Gastroesophageal sphincter (tissue), 4 donors: ENCODE measurements at regions not wholly inside any gene's neighbourhood (a gene's known extent, or its start where the extent isn't known, plus 50 kb on each side); places are given as distances from the start of the nearest gene placed in this dataset.
A peak's percentile ranks its signal among the peaks of the same experiment; 100 is the strongest.

Experiments used
- ATAC-seq: fragments of 150-250 bp; one replicate; pipeline ENCODE4 v1.9.1; 2016; ENCODE audit warnings: mild to moderate bottlenecking, moderate library complexity
- H3K27ac ChIP-seq, 4 donors: fragments of 200-600 bp; sonication (generic) in 3 of 4; 1 replicate in 3 of 4; 2 replicates in 1 of 4; pipeline ENCODE4 v1.5.1; 2016 to 2019
- H3K27me3 ChIP-seq: fragments of 200-600 bp; sonication (generic); one replicate; pipeline ENCODE4 v1.5.1; 2019
- H3K36me3 ChIP-seq, 2 donors: fragments of 200-600 bp; sonication (generic); one replicate each; pipeline ENCODE4 v1.5.1; 2019; ENCODE audit warnings: control low read depth in 1 of 2
- H3K4me1 ChIP-seq, 3 donors: fragments of 200-600 bp; sonication (generic); 1 replicate in 2 of 3; 2 replicates in 1 of 3; pipeline ENCODE4 v1.5.1; 2016 to 2019; ENCODE audit warnings: control low read depth in 2 of 3
- H3K4me3 ChIP-seq, 2 donors: fragments of 200-600 bp; sonication (generic); one replicate each; pipeline ENCODE4 v1.5.1; 2019; ENCODE audit warnings: mild to moderate bottlenecking in 1 of 2, moderate library complexity in 1 of 2
- H3K9me3 ChIP-seq, 3 donors: fragments of 200-600 bp; sonication (generic); one replicate each; pipeline ENCODE4 v1.5.1; 2017 to 2019; ENCODE audit warnings: control low read depth in 2 of 3
- CTCF ChIP-seq, 4 experiments: fragments of 200-600 bp in 2 of 4; fragments of 450-650 bp in 2 of 4; sonication (generic) in 1 of 4; IDR thresholded peaks; one replicate each; pipeline ENCODE4 v1.5.1; 2017 to 2019; ENCODE audit warnings: antibody characterized with exemption in 4 of 4, mild to moderate bottlenecking in 2 of 4, moderate library complexity in 2 of 4
- EP300 ChIP-seq: sonication (generic); formaldehyde crosslinking; IDR thresholded peaks from one replicate; pipeline ENCODE4 v1.6.1; 2017; ENCODE audit warnings: antibody characterized with exemption, mild to moderate bottlenecking
- POLR2A ChIP-seq, 2 donors: fragments of 450-650 bp; IDR thresholded peaks; one replicate each; pipeline ENCODE4 v1.6.1; 2017; ENCODE audit warnings: antibody characterized with exemption in 2 of 2, mild to moderate bottlenecking in 2 of 2, moderate library complexity in 1 of 2
- POLR2AphosphoS5 ChIP-seq: sonication (generic); formaldehyde crosslinking; IDR thresholded peaks from one replicate; pipeline ENCODE4 v1.6.1; 2017; ENCODE audit warnings: antibody characterized with exemption
- WGBS, 2 donors: methylation state at CpG; one replicate each; pipeline ENCODE4 v1.1.5; 2018; ENCODE audit warnings: low coverage in 1 of 2; 5-methylcytosine and 5-hydroxymethylcytosine counted together

GRCh38 chr12:104827587-104827986 lies 130.5 kb downstream of the SLC41A2 start:
- peaks cover 0 to 11% of the 10 kb centered on the region in 2 donors for H3K36me3 ChIP-seq
- TF ChIP-seq CTCF (IDR thresholded peaks at IDR 0.05): peak in 1 of 4 experiments; percentile 15
- TF ChIP-seq POLR2A (IDR thresholded peaks at IDR 0.05): no peak
- no peak overlapping the region for H3K4me3 ChIP-seq
- no peak overlapping the region for H3K27ac ChIP-seq
- H3K9me3 ChIP-seq: peaks cover 0 to 26% (median 0%) of the 10 kb centered on the region in 3 donors
- H3K27me3 ChIP-seq: no peaks in the 10 kb centered on the region
- no peak for ATAC-seq
- WGBS, 2 donors: 72% methylated on average over 8 to 9 of the region's 9 CpGs
- no peaks in the 10 kb centered on the region for H3K4me1 ChIP-seq

GRCh38 chr12:104825408-104825807 lies 132.7 kb downstream of the SLC41A2 start:
- TF ChIP-seq CTCF (IDR thresholded peaks at IDR 0.05) (no peak), POLR2A (IDR thresholded peaks at IDR 0.05) (no peak), POLR2AphosphoS5 (no peak), EP300 (no peak)
- Histone ChIP-seq H3K27ac (no peak overlapping the region), H3K36me3 (peaks cover 0 to 11% of the 10 kb centered on the region in 2 donors), H3K27me3 (no peaks in the 10 kb centered on the region), H3K9me3 (peaks cover 0 to 26% (median 0%) of the 10 kb centered on the region in 3 donors), H3K4me1 (no peaks in the 10 kb centered on the region), H3K4me3 (no peak overlapping the region)
- no peak for ATAC-seq
- WGBS, 2 donors: 81% methylated on average over 2 of the region's 2 CpGs; no CpG with 5 or more reads in 1 of the 2 donors

GRCh38 chr12:104823985-104824461 lies 134.1 kb downstream of the SLC41A2 start:
- no peak for ATAC-seq
- TF ChIP-seq CTCF (IDR thresholded peaks at IDR 0.05) (no peak), EP300 (no peak), POLR2AphosphoS5 (no peak), POLR2A (IDR thresholded peaks at IDR 0.05) (no peak)

GRCh38 chr12:104822941-104823340 lies 135.1 kb downstream of the SLC41A2 start:
- H3K9me3 ChIP-seq: peaks cover 0 to 26% (median 0%) of the 10 kb centered on the region in 3 donors
- no peaks in the 10 kb centered on the region for H3K4me1 ChIP-seq
- ATAC-seq: no peak
- TF ChIP-seq POLR2AphosphoS5 (no peak), CTCF (IDR thresholded peaks at IDR 0.05) (no peak), EP300 (no peak), POLR2A (IDR thresholded peaks at IDR 0.05) (no peak)
- H3K36me3 ChIP-seq: peaks cover 0 to 16% of the 10 kb centered on the region in 2 donors
- no peak overlapping the region for H3K27ac ChIP-seq
- H3K27me3 ChIP-seq: no peaks in the 10 kb centered on the region
- H3K4me3 ChIP-seq: no peak overlapping the region

More at GRCh38 chr12:104823985-104824461, 134.1 kb downstream of the SLC41A2 start:
- WGBS, 2 donors: 68 to 89% methylated on average over 4 to 5 of the region's 10 CpGs
- no peak overlapping the region for H3K27ac ChIP-seq
- peaks cover 0 to 16% of the 10 kb centered on the region in 2 donors for H3K36me3 ChIP-seq
- H3K4me1 ChIP-seq: no peaks in the 10 kb centered on the region
- H3K27me3 ChIP-seq: no peaks in the 10 kb centered on the region
- H3K9me3 ChIP-seq: peaks cover 0 to 26% (median 0%) of the 10 kb centered on the region in 3 donors
- H3K4me3 ChIP-seq: no peak overlapping the region

GRCh38 chr12:104816845-104817503 lies 141.1 kb downstream of the SLC41A2 start:
- no peak overlapping the region for H3K27ac ChIP-seq
- 92 to 97% methylated on average over 4 of the region's 4 CpGs for WGBS, 2 donors
- H3K27me3 ChIP-seq: no peaks in the 10 kb centered on the region
- peaks cover 0 to 10% of the 10 kb centered on the region in 2 donors for H3K36me3 ChIP-seq
- no peak for ATAC-seq
- H3K4me3 ChIP-seq: no peak overlapping the region
- no peaks in the 10 kb centered on the region for H3K4me1 ChIP-seq
- no peaks in the 10 kb centered on the region for H3K9me3 ChIP-seq
- TF ChIP-seq EP300: no peak
- TF ChIP-seq CTCF (IDR thresholded peaks at IDR 0.05): no peak
- TF ChIP-seq POLR2A (IDR thresholded peaks at IDR 0.05): no peak
- no peak for TF ChIP-seq POLR2AphosphoS5
